Left lung (tissue), 4 donors: ENCODE measurements at regions not wholly inside any gene's neighbourhood (a gene's known extent, or its start where the extent isn't known, plus 50 kb on each side); places are given as distances from the start of the nearest gene placed in this dataset.

Source experiments
- ATAC-seq: fragments of 200-7000 bp; cut with Tn5 transposase; one replicate; pipeline ENCODE4 v1.9.1; 2020; ENCODE audit warnings: moderate library complexity
- DNase-seq, 4 donors: peaks; one replicate each; pipeline ENCODE4 v3.0.0-alpha.2; 2013 to 2020
- H3K27ac ChIP-seq, 2 donors: fragments of 200-600 bp; sonication (generic) in 1 of 2; one replicate each; pipeline versions ENCODE4 v1.5.0 to v1.8.0; 2020 to 2021
- H3K27me3 ChIP-seq, 2 donors: fragments of 200-600 bp; sonication (generic) in 1 of 2; one replicate each; pipeline versions ENCODE4 v1.5.0 to v1.8.0; 2020 to 2021
- H3K36me3 ChIP-seq, 2 donors: fragments of 200-600 bp; sonication (generic) in 1 of 2; one replicate each; pipeline versions ENCODE4 v1.5.0 to v1.8.0; 2020 to 2021
- H3K4me1 ChIP-seq, 2 donors: fragments of 200-600 bp; one replicate each; pipeline ENCODE4 v1.8.0; 2021
- H3K4me3 ChIP-seq, 2 donors: fragments of 200-600 bp; sonication (generic) in 1 of 2; one replicate each; pipeline versions ENCODE4 v1.5.0 to v1.8.0; 2020 to 2021; ENCODE audit warnings: mild to moderate bottlenecking in 1 of 2
- H3K9me3 ChIP-seq, 2 donors: fragments of 200-600 bp; sonication (generic) in 1 of 2; one replicate each; pipeline versions ENCODE4 v1.5.0 to v1.8.0; 2020 to 2021
- intact Hi-C, 2 donors: fragments of 100-400 bp; cut with DNase I; formaldehyde crosslinking; loops; one replicate each; pipeline versions ENCODE4 v1.11.2 to v1.14.2; 2022
- TF ChIP-seq, protein P1 (sequence below), 2 donors: fragments of 200-600 bp; sonication (generic) in 1 of 2; IDR thresholded peaks; one replicate each; pipeline versions ENCODE4 v1.5.0 to v1.8.0; 2021; ENCODE audit warnings: antibody characterized with exemption in 2 of 2
- donor health status: DM: no; HTN: yes; CAD: no.
- donor health status: DM: no; HTN: no; CAD: no.

DNA sequence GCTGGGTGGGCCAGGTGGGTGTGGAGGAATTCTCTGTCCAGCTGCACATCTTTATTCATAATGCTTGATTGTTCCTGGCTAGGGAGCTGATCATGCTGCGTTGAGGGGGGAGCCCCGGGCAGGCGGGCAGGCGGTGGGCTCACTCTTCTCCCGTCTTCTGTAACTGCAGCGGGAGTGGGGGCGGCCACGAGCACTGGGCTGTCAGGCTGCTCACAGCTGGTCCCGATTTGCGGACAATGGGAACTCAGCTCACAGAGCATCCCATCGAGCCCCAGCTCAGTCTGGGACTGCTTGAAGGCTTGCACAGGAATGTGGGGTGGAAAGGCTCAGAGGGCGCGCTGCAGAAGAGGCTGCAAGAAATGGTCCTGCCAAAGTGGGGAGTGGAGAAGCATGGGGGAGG lies 63.8 kb downstream of the EFNB1 start:
- Histone ChIP-seq H3K27me3 (peaks cover 0 to 3% of the 10 kb centered on the region in 2 donors), H3K27ac (no peak overlapping the region), H3K9me3 (no peaks in the 10 kb centered on the region), H3K4me1 (peaks cover 7 to 16% of the 10 kb centered on the region in 2 donors), H3K4me3 (no peak overlapping the region), H3K36me3 (no peaks in the 10 kb centered on the region)
- DNase-seq (no peak), ATAC-seq (no peak)
- TF ChIP-seq, protein P1, sequence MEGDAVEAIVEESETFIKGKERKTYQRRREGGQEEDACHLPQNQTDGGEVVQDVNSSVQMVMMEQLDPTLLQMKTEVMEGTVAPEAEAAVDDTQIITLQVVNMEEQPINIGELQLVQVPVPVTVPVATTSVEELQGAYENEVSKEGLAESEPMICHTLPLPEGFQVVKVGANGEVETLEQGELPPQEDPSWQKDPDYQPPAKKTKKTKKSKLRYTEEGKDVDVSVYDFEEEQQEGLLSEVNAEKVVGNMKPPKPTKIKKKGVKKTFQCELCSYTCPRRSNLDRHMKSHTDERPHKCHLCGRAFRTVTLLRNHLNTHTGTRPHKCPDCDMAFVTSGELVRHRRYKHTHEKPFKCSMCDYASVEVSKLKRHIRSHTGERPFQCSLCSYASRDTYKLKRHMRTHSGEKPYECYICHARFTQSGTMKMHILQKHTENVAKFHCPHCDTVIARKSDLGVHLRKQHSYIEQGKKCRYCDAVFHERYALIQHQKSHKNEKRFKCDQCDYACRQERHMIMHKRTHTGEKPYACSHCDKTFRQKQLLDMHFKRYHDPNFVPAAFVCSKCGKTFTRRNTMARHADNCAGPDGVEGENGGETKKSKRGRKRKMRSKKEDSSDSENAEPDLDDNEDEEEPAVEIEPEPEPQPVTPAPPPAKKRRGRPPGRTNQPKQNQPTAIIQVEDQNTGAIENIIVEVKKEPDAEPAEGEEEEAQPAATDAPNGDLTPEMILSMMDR (IDR thresholded peaks at IDR 0.05): no peak
- intact Hi-C loops: no loop called here

GRCh38 chrX:68892134-68892533 lies 63.3 kb downstream of the EFNB1 start:
- TF ChIP-seq, protein P1 (IDR thresholded peaks at IDR 0.05): no peak
- no peak for DNase-seq
- no peak overlapping the region for H3K27ac ChIP-seq
- intact Hi-C loops: no loop called here
- ATAC-seq: no peak
- peaks cover 7 to 16% of the 10 kb centered on the region in 2 donors for H3K4me1 ChIP-seq
- H3K9me3 ChIP-seq: no peaks in the 10 kb centered on the region
- H3K36me3 ChIP-seq: no peaks in the 10 kb centered on the region
- H3K4me3 ChIP-seq: no peak overlapping the region
- H3K27me3 ChIP-seq: peaks cover 0 to 3% of the 10 kb centered on the region in 2 donors
